ENCODE measurements at regions not wholly inside any gene's neighbourhood (a gene's known extent, or its start where the extent isn't known, plus 50 kb on each side); places are given as distances from the start of the nearest gene placed in this dataset.

DNA sequence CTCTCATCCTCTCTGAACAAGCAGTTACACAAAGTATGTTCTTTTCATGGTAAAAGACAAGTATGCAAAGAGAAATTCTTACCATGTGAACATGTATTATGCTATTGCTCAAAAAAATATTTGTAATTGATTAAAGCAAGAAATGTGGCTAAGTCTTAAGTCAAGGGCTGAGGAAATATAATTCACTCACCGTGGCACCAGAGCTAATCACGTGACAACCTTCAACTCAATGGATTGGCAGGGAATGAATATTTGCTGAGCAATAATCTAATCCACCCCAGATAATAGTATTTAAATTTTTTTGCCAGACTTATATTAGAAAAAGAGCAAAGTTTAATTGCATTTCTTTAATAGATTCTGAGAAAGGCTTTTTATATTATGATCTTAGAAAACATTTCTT, 310.2 kb downstream of the HS3ST1 start:
- Histone ChIP-seq H3K4me3 (ENCODE audit: low read depth, low read length) (no peak overlapping the region), H3K27ac (ENCODE audit: extremely low read depth, low read depth, low read length) (no peak overlapping the region), H3K9me3 (ENCODE audit: control insufficient read depth, insufficient read depth, low read depth, low read length) (no peaks in the 10 kb centered on the region), H3K4me1 (ENCODE audit: control insufficient read depth, insufficient read depth, low read length) (no peaks in the 10 kb centered on the region), H3K36me3 (ENCODE audit: control insufficient read depth in 2 of 2, insufficient read depth in 1 of 2, low read length in 2 of 2) (no peaks in the 10 kb centered on the region)
- TF ChIP-seq ZNF658 (tag by site-specific recombination; IDR thresholded peaks at IDR 0.05) (no peak), ZNF561 (tag by site-specific recombination; IDR thresholded peaks at IDR 0.05; ENCODE audit: borderline replicate concordance) (no peak), REPIN1 (tag by site-specific recombination; IDR thresholded peaks at IDR 0.05; ENCODE audit: low read depth) (no peak), ZNF707 (tag by site-specific recombination; IDR thresholded peaks at IDR 0.05) (no peak), GLI4 (tag by site-specific recombination; IDR thresholded peaks at IDR 0.05) (no peak), ZNF114 (tag by site-specific recombination; IDR thresholded peaks at IDR 0.05) (no peak), ZNF585B (tag by site-specific recombination; IDR thresholded peaks at IDR 0.05) (no peak), ZNF426 (tag by site-specific recombination; IDR thresholded peaks at IDR 0.05) (no peak), ZNF701 (tag by site-specific recombination; IDR thresholded peaks at IDR 0.05) (no peak)
- TF ChIP-seq, protein P1, sequence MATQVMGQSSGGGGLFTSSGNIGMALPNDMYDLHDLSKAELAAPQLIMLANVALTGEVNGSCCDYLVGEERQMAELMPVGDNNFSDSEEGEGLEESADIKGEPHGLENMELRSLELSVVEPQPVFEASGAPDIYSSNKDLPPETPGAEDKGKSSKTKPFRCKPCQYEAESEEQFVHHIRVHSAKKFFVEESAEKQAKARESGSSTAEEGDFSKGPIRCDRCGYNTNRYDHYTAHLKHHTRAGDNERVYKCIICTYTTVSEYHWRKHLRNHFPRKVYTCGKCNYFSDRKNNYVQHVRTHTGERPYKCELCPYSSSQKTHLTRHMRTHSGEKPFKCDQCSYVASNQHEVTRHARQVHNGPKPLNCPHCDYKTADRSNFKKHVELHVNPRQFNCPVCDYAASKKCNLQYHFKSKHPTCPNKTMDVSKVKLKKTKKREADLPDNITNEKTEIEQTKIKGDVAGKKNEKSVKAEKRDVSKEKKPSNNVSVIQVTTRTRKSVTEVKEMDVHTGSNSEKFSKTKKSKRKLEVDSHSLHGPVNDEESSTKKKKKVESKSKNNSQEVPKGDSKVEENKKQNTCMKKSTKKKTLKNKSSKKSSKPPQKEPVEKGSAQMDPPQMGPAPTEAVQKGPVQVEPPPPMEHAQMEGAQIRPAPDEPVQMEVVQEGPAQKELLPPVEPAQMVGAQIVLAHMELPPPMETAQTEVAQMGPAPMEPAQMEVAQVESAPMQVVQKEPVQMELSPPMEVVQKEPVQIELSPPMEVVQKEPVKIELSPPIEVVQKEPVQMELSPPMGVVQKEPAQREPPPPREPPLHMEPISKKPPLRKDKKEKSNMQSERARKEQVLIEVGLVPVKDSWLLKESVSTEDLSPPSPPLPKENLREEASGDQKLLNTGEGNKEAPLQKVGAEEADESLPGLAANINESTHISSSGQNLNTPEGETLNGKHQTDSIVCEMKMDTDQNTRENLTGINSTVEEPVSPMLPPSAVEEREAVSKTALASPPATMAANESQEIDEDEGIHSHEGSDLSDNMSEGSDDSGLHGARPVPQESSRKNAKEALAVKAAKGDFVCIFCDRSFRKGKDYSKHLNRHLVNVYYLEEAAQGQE (tag by site-specific recombination; IDR thresholded peaks at IDR 0.05), result no peak
- TF ChIP-seq, protein P2, sequence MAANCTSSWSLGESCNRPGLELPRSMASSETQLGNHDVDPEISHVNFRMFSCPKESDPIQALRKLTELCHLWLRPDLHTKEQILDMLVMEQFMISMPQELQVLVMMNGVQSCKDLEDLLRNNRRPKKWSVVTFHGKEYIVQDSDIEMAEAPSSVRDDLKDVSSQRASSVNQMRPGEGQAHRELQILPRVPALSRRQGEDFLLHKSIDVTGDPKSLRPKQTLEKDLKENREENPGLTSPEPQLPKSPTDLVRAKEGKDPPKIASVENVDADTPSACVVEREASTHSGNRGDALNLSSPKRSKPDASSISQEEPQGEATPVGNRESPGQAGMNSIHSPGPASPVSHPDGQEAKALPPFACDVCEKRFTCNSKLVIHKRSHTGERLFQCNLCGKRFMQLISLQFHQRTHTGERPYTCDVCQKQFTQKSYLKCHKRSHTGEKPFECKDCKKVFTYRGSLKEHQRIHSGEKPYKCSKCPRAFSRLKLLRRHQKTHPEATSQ (tag by site-specific recombination; IDR thresholded peaks at IDR 0.05), result no peak
- TF ChIP-seq, protein P3, sequence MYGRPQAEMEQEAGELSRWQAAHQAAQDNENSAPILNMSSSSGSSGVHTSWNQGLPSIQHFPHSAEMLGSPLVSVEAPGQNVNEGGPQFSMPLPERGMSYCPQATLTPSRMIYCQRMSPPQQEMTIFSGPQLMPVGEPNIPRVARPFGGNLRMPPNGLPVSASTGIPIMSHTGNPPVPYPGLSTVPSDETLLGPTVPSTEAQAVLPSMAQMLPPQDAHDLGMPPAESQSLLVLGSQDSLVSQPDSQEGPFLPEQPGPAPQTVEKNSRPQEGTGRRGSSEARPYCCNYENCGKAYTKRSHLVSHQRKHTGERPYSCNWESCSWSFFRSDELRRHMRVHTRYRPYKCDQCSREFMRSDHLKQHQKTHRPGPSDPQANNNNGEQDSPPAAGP (tag by site-specific recombination; IDR thresholded peaks at IDR 0.05), result no peak
- ChIA-PET POLR2A (no interaction called here), CTCF (no interaction called here)

DNA sequence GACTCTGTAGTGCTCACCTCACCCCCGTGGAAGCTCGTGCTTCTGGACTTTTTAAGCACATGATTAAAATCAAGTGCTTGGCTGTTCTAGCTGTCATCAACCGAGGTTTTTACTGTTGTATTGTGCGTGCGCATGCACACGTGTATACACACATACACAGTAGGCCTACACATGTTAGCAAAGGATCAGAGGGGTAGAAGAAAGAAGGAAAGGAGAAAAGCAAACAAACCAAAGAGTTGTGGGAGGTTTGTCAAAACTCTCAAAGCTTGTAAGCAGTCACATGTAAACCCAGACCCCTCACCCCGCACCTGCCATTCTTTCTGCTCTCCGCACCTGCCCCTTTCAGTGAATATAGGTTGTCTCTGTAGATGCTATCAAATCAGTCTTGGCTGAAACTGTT, 311.8 kb downstream of the HS3ST1 start:
- Histone ChIP-seq H3K4me3 (ENCODE audit: low read depth, low read length) (no peak overlapping the region), H3K4me1 (ENCODE audit: control insufficient read depth, insufficient read depth, low read length) (no peaks in the 10 kb centered on the region), H3K27ac (ENCODE audit: extremely low read depth, low read depth, low read length) (no peak overlapping the region), H3K9me3 (ENCODE audit: control insufficient read depth, insufficient read depth, low read depth, low read length) (no peaks in the 10 kb centered on the region), H3K36me3 (ENCODE audit: control insufficient read depth in 2 of 2, insufficient read depth in 1 of 2, low read length in 2 of 2) (no peaks in the 10 kb centered on the region)
- no peak for TF ChIP-seq ZNF510 (tag by site-specific recombination; IDR thresholded peaks at IDR 0.05; ENCODE audit: insufficient replicate concordance)
- TF ChIP-seq, protein P4, sequence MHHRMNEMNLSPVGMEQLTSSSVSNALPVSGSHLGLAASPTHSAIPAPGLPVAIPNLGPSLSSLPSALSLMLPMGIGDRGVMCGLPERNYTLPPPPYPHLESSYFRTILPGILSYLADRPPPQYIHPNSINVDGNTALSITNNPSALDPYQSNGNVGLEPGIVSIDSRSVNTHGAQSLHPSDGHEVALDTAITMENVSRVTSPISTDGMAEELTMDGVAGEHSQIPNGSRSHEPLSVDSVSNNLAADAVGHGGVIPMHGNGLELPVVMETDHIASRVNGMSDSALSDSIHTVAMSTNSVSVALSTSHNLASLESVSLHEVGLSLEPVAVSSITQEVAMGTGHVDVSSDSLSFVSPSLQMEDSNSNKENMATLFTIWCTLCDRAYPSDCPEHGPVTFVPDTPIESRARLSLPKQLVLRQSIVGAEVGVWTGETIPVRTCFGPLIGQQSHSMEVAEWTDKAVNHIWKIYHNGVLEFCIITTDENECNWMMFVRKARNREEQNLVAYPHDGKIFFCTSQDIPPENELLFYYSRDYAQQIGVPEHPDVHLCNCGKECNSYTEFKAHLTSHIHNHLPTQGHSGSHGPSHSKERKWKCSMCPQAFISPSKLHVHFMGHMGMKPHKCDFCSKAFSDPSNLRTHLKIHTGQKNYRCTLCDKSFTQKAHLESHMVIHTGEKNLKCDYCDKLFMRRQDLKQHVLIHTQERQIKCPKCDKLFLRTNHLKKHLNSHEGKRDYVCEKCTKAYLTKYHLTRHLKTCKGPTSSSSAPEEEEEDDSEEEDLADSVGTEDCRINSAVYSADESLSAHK (tag by site-specific recombination; IDR thresholded peaks at IDR 0.05), result no peak
- TF ChIP-seq, protein P5, sequence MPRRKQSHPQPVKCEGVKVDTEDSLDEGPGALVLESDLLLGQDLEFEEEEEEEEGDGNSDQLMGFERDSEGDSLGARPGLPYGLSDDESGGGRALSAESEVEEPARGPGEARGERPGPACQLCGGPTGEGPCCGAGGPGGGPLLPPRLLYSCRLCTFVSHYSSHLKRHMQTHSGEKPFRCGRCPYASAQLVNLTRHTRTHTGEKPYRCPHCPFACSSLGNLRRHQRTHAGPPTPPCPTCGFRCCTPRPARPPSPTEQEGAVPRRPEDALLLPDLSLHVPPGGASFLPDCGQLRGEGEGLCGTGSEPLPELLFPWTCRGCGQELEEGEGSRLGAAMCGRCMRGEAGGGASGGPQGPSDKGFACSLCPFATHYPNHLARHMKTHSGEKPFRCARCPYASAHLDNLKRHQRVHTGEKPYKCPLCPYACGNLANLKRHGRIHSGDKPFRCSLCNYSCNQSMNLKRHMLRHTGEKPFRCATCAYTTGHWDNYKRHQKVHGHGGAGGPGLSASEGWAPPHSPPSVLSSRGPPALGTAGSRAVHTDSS (tag by site-specific recombination; IDR thresholded peaks at IDR 0.05), result no peak
- TF ChIP-seq ZNF560 (tag by site-specific recombination; IDR thresholded peaks at IDR 0.05; ENCODE audit: borderline replicate concordance), result no peak
- TF ChIP-seq, protein P6, sequence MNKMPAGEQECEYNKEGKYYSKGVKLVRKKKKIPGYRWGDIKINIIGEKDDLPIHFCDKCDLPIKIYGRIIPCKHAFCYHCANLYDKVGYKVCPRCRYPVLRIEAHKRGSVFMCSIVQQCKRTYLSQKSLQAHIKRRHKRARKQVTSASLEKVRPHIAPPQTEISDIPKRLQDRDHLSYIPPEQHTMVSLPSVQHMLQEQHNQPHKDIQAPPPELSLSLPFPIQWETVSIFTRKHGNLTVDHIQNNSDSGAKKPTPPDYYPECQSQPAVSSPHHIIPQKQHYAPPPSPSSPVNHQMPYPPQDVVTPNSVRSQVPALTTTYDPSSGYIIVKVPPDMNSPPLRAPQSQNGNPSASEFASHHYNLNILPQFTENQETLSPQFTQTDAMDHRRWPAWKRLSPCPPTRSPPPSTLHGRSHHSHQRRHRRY (tag by site-specific recombination; IDR thresholded peaks at IDR 0.05), result no peak
- no peak for TF ChIP-seq ZNF48 (tag by site-specific recombination; IDR thresholded peaks at IDR 0.05)
- no peak for TF ChIP-seq ZBTB48 (tag by site-specific recombination; IDR thresholded peaks at IDR 0.05)
- TF ChIP-seq ZNF121 (tag by site-specific recombination; IDR thresholded peaks at IDR 0.05), result no peak
- POLR2A ChIA-PET, result no interaction called here
- CTCF ChIA-PET, result no interaction called here
